ENCODE measurements at regions not wholly inside any gene's neighbourhood (a gene's known extent, or its start where the extent isn't known, plus 50 kb on each side); places are given as distances from the start of the nearest gene placed in this dataset.

- Histone ChIP-seq H3K9ac (ENCODE audit: low read length) (no peak overlapping the region), H3K9me3 (replicated peaks; ENCODE audit: insufficient read depth, low read length) (no peaks in the 10 kb centered on the region), H3K4me2 (ENCODE audit: low read depth, low read length) (no peak overlapping the region), H3F3A (ENCODE audit: insufficient read depth, low read length) (no peaks in the 10 kb centered on the region), H3K4me3 (ENCODE audit: low read length) (no peak overlapping the region), H3K36me3 (replicated peaks; ENCODE audit: insufficient read depth, low read length) (no peaks in the 10 kb centered on the region), H3K79me2 (ENCODE audit: low read length) (no peaks in the 10 kb centered on the region), H3K4me1 (ENCODE audit: low read length) (no peaks in the 10 kb centered on the region), H4K20me1 (ENCODE audit: insufficient read depth, low read length) (no peaks in the 10 kb centered on the region), H3K9me2 (replicated peaks; ENCODE audit: insufficient read depth, low read length) (no peaks in the 10 kb centered on the region), H2AFZ (ENCODE audit: low read length) (no peak overlapping the region), H3K27ac (ENCODE audit: low read length) (no peak overlapping the region), H3K27me3 (replicated peaks; ENCODE audit: insufficient read depth, low read length) (no peaks in the 10 kb centered on the region)
- DNase-seq, result no peak
- TF ChIP-seq EZH2phosphoT487 (IDR thresholded peaks at IDR 0.05; ENCODE audit: low read length), result no peak
- no peak for TF ChIP-seq EZH2 (optimal IDR thresholded peaks at IDR 0.05; ENCODE audit: low read depth, low read length)
- TF ChIP-seq CTCF (IDR thresholded peaks at IDR 0.05; ENCODE audit: low read length), result no peak
These were observed 231.3 kb upstream of the PDE10A start for GRCh38 chr6:165894171-165894825.

- Histone ChIP-seq H3K27me3 (replicated peaks; ENCODE audit: insufficient read depth, low read length) (no peaks in the 10 kb centered on the region), H3K4me3 (ENCODE audit: low read length) (no peak overlapping the region)
These were observed 230.4 kb upstream of the PDE10A start for GRCh38 chr6:165893431-165893830.

GRCh38 chr6:165891320-165891719 is 228.3 kb upstream of the PDE10A start:
- no peaks in the 10 kb centered on the region for H3K9me2 ChIP-seq (replicated peaks; ENCODE audit: insufficient read depth, low read length)
- no peaks in the 10 kb centered on the region for H3K4me1 ChIP-seq (ENCODE audit: low read length)
- H4K20me1 ChIP-seq (ENCODE audit: insufficient read depth, low read length), result no peaks in the 10 kb centered on the region
- H3K79me2 ChIP-seq (ENCODE audit: low read length), result no peaks in the 10 kb centered on the region
- no peak for DNase-seq
- H3K4me3 ChIP-seq (ENCODE audit: low read length), result no peak overlapping the region
- no peaks in the 10 kb centered on the region for H3K9me3 ChIP-seq (replicated peaks; ENCODE audit: insufficient read depth, low read length)
- no peaks in the 10 kb centered on the region for H3F3A ChIP-seq (ENCODE audit: insufficient read depth, low read length)
- no peak overlapping the region for H2AFZ ChIP-seq (ENCODE audit: low read length)
- no peak overlapping the region for H3K27ac ChIP-seq (ENCODE audit: low read length)
- no peaks in the 10 kb centered on the region for H3K27me3 ChIP-seq (replicated peaks; ENCODE audit: insufficient read depth, low read length)
- TF ChIP-seq CTCF (IDR thresholded peaks at IDR 0.05; ENCODE audit: low read length), result no peak
- TF ChIP-seq EZH2phosphoT487 (IDR thresholded peaks at IDR 0.05; ENCODE audit: low read length), result no peak
- TF ChIP-seq EZH2 (optimal IDR thresholded peaks at IDR 0.05; ENCODE audit: low read depth, low read length), result no peak
- no peaks in the 10 kb centered on the region for H3K36me3 ChIP-seq (replicated peaks; ENCODE audit: insufficient read depth, low read length)
- H3K4me2 ChIP-seq (ENCODE audit: low read depth, low read length), result no peak overlapping the region
- H3K9ac ChIP-seq (ENCODE audit: low read length), result no peak overlapping the region

More at GRCh38 chr6:165893431-165893830, 230.4 kb upstream of the PDE10A start:
- Histone ChIP-seq H3K36me3 (replicated peaks; ENCODE audit: insufficient read depth, low read length) (no peaks in the 10 kb centered on the region), H3K9me3 (replicated peaks; ENCODE audit: insufficient read depth, low read length) (no peaks in the 10 kb centered on the region), H3F3A (ENCODE audit: insufficient read depth, low read length) (no peaks in the 10 kb centered on the region), H3K9me2 (replicated peaks; ENCODE audit: insufficient read depth, low read length) (no peaks in the 10 kb centered on the region), H3K9ac (ENCODE audit: low read length) (no peak overlapping the region), H2AFZ (ENCODE audit: low read length) (no peak overlapping the region), H3K79me2 (ENCODE audit: low read length) (no peaks in the 10 kb centered on the region), H3K4me2 (ENCODE audit: low read depth, low read length) (no peak overlapping the region), H4K20me1 (ENCODE audit: insufficient read depth, low read length) (no peaks in the 10 kb centered on the region), H3K4me1 (ENCODE audit: low read length) (no peaks in the 10 kb centered on the region), H3K27ac (ENCODE audit: low read length) (no peak overlapping the region)
- no peak for TF ChIP-seq CTCF (IDR thresholded peaks at IDR 0.05; ENCODE audit: low read length)
- no peak for TF ChIP-seq EZH2phosphoT487 (IDR thresholded peaks at IDR 0.05; ENCODE audit: low read length)
- DNase-seq, result no peak

Data from MM.1S (cell line).